Progenitor cell of endocrine pancreas (in vitro differentiated cells): ENCODE measurements at regions not wholly inside any gene's neighbourhood (a gene's known extent, or its start where the extent isn't known, plus 50 kb on each side); places are given as distances from the start of the nearest gene placed in this dataset.

Experiments used
- DNase-seq: peaks from one replicate; pipeline ENCODE4 v3.0.0; 2021; ENCODE audit warnings: low spot score; ENCODE audit not compliant: unreplicated experiment
- H3K27ac Mint-ChIP-seq: 2 replicates; pipeline ENCODE4 v1.8.0; 2021; ENCODE audit warnings: mild to moderate bottlenecking, moderate library complexity, mixed read lengths
- H3K27me3 Mint-ChIP-seq: 2 replicates; pipeline ENCODE4 v1.8.0; 2021; ENCODE audit warnings: mixed read lengths
- H3K36me3 Mint-ChIP-seq: 2 replicates; pipeline ENCODE4 v1.8.0; 2022; ENCODE audit warnings: mixed read lengths; ENCODE audit not compliant: insufficient read depth
- H3K4me1 Mint-ChIP-seq: 2 replicates; pipeline ENCODE4 v1.8.0; 2021; ENCODE audit warnings: low read depth, mixed read lengths
- H3K4me3 Mint-ChIP-seq: 2 replicates; pipeline ENCODE4 v1.8.0; 2021; ENCODE audit warnings: low read depth, mild to moderate bottlenecking, moderate library complexity, mixed read lengths
- H3K9me3 Mint-ChIP-seq: 2 replicates; pipeline ENCODE4 v1.8.0; 2021; ENCODE audit warnings: low read depth, mixed read lengths
- CTCF ChIP-seq: fragments of 200-600 bp; sonication (generic); IDR thresholded peaks from one replicate; pipeline ENCODE4 v1.5.0; 2021; ENCODE audit warnings: antibody characterized with exemption, mild to moderate bottlenecking; ENCODE audit not compliant: unreplicated experiment

DNA sequence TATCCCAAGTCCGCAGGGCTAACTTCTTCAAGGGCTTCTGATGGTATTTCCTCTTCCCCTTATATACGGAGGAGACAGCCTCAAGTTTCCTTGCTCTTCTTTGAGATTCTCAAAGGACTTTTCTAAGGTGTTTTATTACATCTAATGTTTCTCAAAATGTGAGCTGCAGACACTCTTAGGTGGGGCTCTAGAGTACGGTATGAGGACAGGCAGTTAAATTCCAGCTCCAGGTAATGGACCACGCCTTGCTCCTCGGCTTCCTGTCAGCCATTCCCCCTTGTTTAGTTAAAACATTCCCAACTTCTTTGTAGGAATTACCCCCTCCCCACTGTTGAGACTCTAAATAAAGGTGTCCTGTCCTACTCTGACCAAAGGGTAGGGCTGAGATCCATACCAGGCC, 131.9 kb downstream of the IRS1 start:
- H3K4me1 Mint-ChIP-seq: peaks cover 6% of the 10 kb centered on the region
- DNase-seq: no peak
- H3K27ac Mint-ChIP-seq: no peak overlapping the region
- H3K9me3 Mint-ChIP-seq: peaks cover 3% of the 10 kb centered on the region
- no peaks in the 10 kb centered on the region for H3K27me3 Mint-ChIP-seq
- H3K4me3 Mint-ChIP-seq: no peak overlapping the region
- no peak for TF ChIP-seq CTCF
- H3K36me3 Mint-ChIP-seq: no peaks in the 10 kb centered on the region

DNA sequence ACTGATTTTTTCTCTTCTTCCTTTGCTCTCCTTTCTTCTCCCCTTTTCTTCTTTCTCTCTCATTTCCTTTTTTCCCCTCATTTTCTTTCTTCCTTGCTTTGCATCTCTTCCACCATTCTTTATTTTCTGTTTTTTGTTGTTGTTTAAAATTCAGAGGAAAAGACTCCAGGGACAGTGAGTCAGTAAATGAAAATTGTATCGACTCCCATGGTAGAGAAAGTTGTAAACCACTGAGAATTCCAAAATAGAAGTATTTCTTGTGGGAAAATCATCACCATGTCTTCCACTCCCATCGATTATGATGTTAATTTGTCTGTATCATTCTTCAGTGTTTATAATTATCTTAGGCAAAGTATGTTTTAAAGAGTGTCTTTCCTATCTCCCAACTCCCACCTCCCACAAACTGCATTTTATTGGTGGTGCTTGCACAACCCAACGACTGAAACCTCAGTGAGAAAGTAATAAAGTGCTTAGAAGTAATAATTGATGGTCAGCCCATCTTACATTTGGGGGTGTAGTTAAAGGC, 134.3 kb downstream of the IRS1 start:
- no peak overlapping the region for H3K27ac Mint-ChIP-seq
- no peaks in the 10 kb centered on the region for H3K36me3 Mint-ChIP-seq
- TF ChIP-seq CTCF: no peak

DNA sequence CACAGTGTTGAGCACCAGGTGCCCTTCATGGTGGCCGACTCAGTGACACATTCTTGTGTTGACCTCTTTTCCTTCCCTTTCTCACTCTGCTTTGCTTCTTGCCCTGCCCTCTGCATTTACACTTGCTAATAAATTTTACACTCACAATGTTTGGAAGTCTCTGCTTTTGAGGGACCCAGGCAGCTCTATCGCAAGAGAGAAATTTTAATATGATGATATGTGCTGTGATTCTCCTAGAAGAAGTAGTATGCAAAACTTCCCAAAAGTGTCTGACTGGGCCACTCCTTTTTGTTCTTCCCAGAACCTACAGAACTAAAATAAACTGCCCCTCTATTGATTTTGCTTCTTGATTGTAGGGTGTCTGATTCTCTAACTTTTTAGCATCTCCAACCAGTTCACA, 135.0 kb downstream of the IRS1 start:
- no peaks in the 10 kb centered on the region for H3K36me3 Mint-ChIP-seq
- no peak for TF ChIP-seq CTCF
- peaks cover 3% of the 10 kb centered on the region for H3K9me3 Mint-ChIP-seq
- H3K4me1 Mint-ChIP-seq: peaks cover 12% of the 10 kb centered on the region
- no peaks in the 10 kb centered on the region for H3K27me3 Mint-ChIP-seq
- H3K4me3 Mint-ChIP-seq: no peak overlapping the region
- no peak for DNase-seq
- H3K27ac Mint-ChIP-seq: no peak overlapping the region

More for the DNA sequence above, 134.3 kb downstream of the IRS1 start:
- Mint-ChIP-seq H3K4me3 (no peak overlapping the region), H3K4me1 (peaks cover 12% of the 10 kb centered on the region), H3K9me3 (peaks cover 3% of the 10 kb centered on the region), H3K27me3 (no peaks in the 10 kb centered on the region)
- DNase-seq: no peak

- Mint-ChIP-seq H3K27me3 (no peaks in the 10 kb centered on the region), H3K36me3 (no peaks in the 10 kb centered on the region), H3K4me1 (peaks cover 16% of the 10 kb centered on the region), H3K9me3 (peaks cover under 1% of the 10 kb centered on the region), H3K27ac (no peak overlapping the region), H3K4me3 (no peak overlapping the region)
- TF ChIP-seq CTCF: no peak
- no peak for DNase-seq
These were observed 135.5 kb downstream of the IRS1 start for GRCh38 chr2:226664140-226664539.

DNA sequence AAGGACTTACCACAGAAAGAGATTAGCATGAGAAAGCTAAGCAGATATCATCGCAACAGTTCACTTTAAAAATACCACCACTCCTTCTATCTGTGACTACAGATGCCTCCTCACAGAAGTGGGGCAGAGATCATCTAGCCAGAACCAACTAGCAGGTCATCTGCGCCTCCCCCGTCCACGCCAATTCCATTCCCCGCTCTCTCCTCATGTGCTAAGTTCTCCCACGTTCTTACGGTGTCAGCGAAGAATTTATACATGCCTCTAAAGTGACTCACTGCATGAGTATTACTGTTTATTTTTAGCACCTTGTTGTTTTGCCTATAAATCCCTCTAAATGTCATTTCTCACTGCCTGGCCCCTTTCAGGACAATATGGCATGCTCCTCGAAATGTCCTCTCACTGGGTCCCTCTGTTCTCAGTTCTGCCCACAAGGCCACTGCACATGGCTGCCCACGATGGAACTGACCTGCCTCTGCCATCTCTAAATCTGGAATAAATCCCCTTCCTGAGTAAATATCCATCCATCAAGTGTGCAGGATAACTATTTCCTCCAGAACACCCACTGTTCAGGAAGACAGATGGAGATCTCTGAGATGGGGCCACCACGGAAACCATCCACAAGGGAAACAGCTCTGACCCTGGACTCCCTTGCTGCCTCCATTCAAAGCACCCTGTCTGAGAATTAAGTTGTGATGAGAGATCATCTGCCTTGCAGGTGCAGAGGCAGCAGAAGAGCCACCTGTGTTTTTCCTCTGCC, 137.7 kb downstream of the IRS1 start:
- Mint-ChIP-seq H3K4me1 (peaks cover 24% of the 10 kb centered on the region), H3K4me3 (no peak overlapping the region), H3K27ac (peak overlapping the region; percentile 5), H3K27me3 (no peaks in the 10 kb centered on the region), H3K9me3 (peaks cover 3% of the 10 kb centered on the region), H3K36me3 (no peaks in the 10 kb centered on the region)
- no peak for TF ChIP-seq CTCF
- no peak for DNase-seq
